GM23248 (cell line): ENCODE measurements at regions not wholly inside any gene's neighbourhood (a gene's known extent, or its start where the extent isn't known, plus 50 kb on each side); places are given as distances from the start of the nearest gene placed in this dataset.

Source experiments
- EZH2 ChIP-seq: fragments of 200-600 bp; sonication (generic); IDR thresholded peaks from 2 replicates; pipeline ENCODE4 v1.6.1; 2018; ENCODE audit warnings: antibody characterized with exemption, mild to moderate bottlenecking; ENCODE audit not compliant: insufficient read depth, poor library complexity, severe bottlenecking
- EZH2phosphoT487 ChIP-seq: fragments of 200-600 bp; sonication (generic); IDR thresholded peaks from 2 replicates; pipeline ENCODE4 v1.6.1; 2018; ENCODE audit warnings: antibody characterized with exemption, moderate library complexity, mild to moderate bottlenecking, low read depth; ENCODE audit not compliant: insufficient read depth

DNA sequence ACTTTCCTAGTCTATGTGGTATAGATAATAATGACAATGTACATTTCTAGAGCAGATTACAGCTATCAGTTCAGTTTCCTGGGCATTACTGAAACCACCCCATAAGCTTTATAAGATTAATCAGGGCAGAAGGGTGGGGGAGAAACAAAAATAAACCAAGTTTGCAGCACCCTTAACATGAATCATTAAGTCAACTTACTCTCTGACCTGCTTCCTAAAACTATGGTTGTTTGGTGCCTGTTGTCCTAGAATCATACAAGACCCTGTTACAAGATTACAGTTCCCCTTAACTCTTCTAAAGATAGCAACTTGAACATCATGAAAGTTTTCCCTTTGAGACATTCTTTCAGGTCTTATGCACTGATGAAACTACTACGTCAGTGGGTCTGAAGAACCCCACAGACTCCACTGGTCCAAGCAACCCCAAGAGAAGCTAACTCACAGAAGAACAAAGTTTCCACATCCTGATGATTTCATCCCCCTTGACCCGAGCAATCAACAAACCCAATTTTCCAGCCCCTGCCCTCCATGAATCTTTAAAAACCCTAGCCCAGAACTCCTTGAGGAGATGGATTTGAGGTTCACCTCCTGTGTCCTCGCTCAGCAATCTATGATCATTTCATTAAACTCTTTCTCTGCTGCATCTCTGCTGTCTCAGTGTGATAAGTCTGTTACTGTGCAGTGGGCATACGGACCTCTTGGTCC is 336.5 kb downstream of the FOXO1 start:
- TF ChIP-seq EZH2 (no peak), EZH2phosphoT487 (no peak)
